ENCODE measurements at regions not wholly inside any gene's neighbourhood (a gene's known extent, or its start where the extent isn't known, plus 50 kb on each side); places are given as distances from the start of the nearest gene placed in this dataset. TPM values are rescaled to one million over a fixed set of nuclear protein-coding genes. Genes with fewer than 3 reads are reported as not detected.
"Not testable (repeated sequence)": the region's sequence is repeated elsewhere in the genome, so short reads cannot be mapped to it uniquely, and the experiment has no call there.

DNA sequence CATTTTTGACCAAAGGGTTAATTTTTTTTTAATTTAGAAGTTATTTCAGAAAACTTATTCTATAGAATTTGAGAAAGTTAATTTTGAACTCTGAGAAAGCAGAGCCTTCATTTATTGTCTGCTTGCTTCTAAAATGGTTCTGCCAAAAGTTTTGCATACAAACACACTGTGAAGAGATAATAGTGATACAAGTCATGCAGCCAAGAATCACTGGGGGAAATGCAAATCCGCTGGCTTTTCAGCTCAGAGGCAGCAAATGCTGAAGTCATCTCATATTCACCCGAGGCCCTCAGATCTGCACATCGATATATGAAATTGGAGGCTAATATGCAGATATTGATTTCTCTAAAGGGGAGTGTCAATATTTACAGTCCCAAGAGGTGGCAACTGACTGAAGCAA is 186.2 kb downstream of the KIT start:
- no peak for DNase-seq

DNA sequence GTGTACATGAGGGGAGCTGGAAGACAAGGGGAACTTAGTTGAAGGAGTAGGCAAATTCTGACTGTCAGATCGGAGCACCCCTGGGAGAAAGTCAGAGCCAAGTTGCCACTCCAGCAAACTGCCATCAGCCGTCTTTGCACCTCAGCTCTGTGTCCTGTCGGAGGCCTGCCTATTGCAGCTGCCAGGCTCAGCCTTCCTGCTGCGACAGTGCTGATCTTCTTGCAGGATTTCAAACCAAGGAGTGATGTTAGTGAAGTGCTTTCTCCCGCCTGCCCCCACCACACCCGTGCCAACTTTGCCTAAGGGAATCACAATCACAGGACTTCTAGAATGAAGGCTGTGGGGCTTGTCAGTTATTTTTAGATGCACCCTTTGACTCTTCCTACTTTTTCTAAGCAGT is 185.3 kb downstream of the KIT start:
- DNase-seq = no peak

DNA sequence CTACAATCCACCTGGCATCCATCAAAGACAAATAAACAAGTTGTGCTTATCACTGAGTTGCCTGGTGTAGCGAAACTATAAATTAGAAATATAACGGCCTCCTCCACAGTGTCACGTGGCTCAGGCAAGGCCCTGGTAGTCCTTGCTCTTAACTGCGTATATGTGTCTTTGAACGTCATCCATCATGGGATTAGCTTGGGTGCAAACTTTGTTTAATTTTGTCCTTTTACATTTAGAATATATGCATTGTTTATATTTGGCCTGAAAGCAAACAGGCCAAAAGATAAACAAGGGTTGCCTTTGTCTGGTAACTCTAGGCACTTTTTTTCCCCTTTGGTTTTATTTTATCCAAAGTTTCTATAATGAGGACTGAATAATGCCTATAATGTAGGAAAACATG is 184.9 kb downstream of the KIT start:
- DNase-seq = no peak

DNA sequence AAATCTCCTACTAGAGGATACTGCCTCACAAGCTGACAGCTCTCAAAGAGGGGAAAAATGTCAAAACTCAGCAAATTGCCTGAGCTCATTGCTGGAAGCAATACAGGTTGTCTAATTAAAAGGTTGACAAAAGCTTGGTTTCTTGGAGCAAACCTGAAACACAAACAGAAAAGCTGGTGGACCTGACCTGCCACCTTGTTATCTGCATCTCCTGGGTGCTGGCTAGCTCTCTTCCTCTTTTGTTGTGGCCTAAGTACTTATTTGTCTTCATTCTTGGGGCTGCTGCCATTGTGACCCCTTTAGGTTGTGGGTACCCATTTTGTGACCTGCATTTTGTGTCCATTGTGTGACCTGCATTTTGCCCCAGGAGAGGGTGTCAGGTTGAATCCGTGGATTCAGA is 184.5 kb downstream of the KIT start:
- no peak for DNase-seq

DNA sequence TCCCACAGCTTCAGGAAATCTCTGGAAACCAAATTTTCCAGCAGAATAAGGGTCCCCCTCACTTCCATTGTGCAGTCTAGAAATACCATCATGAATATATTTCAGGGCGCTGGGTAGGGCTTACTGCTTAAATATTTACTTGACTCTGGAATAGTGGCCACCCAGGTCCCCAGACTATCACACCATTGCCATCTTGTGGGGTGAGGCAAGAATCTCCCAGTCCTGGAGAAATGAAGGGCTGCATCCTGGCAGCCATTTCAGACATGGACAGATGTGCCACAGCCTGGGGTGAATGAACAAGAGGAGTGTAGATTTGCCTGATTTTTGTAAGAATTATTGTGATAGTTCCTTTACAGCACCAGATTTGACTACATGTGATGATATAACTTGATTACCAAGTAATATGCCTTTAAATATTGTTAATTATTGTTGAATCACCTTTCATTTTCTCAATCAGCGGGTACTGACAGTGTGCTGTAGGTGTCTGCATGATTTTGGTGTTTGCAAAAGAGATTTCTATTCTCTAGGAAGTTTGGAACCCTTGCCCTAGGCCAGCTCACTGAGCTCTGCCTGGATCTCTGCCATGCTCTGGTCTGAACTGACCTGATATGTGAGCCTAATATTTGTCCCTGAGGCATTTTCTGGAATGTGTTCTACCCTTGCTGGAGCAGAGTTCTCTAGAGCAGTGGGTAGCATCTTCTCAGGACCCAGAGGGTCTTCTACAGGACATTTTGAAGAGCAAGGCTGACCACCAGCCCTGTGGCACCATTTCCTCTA is 183.4 kb downstream of the KIT start:
- peak; percentile 13 for DNase-seq

DNA sequence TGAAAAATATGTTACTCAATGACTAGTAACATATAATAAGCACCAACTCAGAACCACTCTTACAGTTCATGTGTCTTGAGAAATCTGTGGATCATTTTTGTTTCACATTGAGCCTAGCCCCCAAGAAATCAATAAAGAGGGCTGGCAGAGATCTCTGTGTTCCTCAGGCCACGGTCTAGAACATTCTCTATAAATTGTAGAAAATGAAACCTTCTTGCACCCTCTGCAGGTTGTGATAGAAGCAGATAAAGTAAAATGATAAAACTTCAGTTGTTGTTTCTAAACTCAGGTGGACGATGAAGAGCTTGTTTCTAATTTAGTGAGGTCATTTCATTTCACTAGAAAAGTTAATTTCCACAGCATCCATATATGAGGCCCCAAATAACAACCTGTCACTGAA is 182.7 kb downstream of the KIT start:
- no peak for DNase-seq

DNA sequence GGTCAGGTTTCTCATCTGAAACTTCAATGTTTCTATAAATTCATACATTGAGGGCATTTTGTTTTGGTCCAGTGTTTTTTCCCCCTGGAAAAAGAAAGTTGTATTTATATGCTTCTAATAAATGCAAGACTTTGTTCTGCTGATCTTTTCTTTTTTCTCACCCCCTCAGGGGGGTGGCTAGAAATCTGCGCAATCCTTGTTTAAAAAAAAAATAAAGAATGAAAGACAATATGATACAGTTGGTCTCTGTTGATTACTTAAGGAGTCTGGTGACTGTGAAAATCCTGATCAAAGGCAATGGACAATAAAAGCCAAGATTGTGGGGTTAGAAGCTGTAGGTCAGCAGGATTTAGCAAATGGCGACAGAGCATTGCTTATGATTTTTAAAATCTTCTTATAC is 180.5 kb downstream of the KIT start:
- no peak for DNase-seq

DNA sequence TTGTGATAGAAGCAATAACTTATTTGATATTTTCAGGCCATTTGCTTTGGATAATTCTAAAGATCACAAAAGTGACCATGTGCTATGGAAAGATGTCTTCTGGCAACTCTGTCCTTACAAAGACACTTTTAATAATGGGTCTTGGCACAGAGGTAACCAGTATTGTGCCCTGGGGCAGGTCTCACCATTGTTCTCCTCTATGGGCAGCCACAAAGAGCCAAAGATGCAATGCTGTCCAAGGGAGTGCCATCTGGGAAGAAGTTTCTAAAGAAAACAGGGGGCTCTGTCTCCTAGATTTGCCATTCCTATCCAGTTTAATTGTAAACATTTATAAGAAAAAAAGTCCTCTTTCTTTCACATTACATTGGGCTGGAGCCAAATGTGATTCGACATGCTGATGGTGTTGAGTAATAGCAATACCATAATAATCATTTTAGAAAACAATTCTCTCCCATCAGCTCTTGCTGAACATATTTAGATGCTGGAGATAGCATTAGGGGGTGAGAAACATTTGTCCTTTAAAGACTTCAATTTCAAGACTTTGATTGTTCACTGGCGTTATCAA is 179.9 kb downstream of the KIT start:
- DNase-seq = no peak

DNA sequence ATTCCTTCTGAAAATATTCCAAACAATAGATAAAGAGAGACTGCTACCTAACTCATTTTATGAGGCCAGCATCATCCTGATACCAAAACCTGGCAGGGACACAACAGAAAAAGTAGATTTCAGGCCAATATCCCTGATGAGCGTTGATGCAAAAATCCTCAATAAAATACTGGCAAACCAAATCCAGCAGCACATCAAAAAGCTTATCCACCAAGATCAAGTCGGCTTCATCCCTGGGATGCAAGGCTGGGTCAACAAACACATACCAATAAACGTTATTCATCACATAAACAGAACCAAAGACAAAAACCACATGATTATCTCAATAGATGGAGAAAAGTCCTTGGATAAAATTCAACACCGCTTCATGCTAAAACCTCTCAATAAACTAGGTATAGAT is 170.6 kb downstream of the KIT start:
- DNase-seq = not testable (repeated sequence)

DNA sequence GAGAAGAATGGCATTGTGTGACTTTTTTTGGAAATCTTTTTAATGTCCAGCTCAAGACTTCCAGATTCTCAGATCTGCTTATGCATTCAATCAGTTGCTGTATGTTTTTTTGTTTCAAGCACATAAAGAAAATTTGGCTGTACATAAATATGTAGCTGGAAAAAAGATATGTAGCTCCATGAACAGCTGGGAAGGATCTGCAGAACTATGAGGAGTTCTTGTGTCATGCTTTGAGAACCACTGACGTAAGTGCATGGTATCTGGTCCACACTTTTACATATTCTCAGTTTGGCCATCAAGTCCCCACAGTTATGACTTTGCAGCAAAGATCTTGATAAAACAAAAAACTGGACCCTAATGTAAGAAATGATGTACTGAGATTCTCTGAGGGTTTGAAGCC is 165.9 kb downstream of the KIT start:
- DNase-seq = no peak

DNA sequence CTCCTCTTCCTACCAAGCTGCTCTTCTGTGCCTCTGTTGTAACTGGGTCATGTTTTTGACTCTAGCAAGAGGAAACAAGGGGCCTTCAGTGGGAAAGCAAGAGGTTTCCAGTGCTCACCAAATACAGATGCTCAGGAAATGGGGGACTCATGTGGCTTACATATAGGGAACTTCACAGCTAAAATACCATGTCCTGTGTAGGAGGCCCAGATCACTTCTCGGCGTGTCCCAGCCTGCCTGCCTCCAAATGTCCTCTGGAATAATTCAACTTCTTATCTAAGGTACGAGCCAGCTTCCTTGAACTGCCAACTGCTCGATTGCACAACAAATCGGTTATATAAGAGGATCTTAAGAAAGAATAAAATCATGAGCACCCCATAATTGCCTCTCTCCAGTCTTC is 161.3 kb downstream of the KIT start:
- DNase-seq = no peak

DNA sequence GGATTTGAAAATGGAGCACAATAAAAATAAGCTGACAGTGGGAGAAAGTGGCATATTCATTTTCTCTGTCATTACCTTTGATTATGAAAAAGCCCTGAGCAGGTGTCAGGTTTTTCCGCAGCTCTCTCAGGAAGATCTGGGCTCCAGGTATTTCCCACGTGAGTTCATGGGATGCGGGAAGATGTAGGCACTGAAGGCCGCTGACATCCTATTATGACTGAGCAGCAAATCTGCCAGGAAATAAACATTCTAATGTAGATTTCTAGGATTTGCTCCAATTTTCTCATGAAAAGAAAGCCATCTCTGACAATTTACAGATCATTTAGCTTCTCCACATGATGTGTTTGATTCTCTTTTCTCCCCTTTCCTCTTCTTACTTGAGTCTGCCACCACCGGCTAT is 160.7 kb downstream of the KIT start:
- no peak for DNase-seq

DNA sequence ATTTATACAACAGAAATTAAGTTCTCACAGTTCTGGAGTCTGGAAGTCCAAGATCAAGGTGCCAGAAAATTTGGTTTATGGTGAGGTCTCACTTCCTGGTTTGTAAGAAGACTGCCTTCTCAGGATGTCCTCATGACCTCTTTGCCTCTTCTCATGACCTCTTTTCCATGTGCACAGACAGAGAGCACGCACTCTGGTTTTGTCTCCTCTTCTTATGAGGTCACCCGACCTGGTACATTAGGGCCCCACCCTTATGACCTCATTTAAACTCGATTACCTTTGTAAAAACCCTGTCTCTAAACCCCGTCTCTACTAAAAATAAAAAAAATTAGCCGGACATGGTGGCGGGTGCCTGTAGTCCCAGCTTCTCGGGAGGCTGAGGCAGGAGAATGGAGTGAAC is 155.9 kb downstream of the KIT start:
- no peak for DNase-seq

DNA sequence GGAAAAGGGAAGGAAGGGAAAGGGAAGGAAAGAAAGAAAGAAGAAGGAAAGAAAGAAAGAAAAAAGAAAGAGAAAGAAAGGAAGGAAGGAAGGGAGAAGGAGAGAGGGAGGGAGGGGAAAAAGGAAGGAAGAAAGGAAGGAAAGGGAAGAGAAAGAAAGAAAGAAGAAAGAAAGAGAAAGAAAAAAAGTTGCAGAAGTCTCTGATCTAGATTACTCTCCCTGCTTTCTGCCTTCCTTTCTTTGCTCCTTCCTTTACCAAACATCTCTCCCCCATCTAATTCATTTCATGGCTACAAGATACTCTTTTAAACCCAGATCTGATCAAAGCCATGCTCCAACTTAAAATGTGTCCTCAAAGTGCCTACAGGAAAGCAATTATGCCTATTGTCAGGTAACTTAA is 148.6 kb downstream of the KIT start:
- DNase-seq = no peak

DNA sequence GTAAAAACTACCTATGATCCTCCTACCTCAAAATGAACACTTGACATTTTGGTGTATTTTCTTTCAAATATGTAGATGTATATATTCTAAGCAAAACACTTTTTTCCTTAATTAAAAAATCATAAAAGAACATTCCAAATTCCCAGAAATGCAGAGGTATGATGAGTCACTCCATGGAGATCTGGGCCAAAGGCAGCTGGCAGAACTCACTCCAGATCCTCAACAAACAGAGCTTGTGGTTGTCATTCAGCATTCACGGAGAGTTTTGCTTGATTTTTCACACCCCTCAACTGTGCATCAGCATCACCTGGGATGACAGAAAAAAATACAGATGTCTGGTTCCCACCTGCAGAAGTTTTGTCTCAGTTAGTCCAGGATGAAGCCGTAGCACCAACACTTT is 144.6 kb downstream of the KIT start:
- DNase-seq = no peak

DNA sequence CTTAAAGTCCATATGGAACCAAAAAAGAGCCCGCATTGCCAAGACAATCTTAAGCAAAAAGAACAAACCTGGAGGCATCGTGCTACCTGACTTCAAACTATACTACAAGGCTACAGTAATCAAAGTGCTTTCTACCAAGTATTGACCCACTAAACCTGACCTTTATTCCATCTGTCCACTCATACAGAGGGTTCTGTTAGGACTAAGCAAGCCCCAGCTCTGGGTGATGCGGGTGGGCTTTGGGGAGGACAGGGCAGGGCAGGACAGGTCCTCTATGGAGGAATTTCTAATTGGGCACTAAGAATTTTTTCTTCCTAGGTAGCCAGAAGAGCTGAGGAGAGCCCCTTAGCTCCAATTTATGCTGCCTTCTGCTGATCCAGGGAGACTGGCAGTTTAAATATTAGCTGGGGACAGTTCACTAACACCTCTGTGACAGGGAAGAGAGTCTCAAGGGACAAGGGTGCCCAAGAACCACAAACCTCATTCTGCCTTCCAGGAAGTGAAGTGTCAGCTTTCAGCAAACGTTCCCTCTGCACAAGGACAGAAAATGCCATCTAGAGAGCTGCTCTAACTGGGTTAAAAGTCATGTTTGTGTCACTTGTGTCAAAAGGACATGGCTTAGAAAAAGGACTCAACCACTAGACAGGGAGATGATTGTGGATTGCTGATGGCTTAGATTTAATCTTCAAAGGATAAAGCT is 143.2 kb downstream of the KIT start:
- DNase-seq = no peak

DNA sequence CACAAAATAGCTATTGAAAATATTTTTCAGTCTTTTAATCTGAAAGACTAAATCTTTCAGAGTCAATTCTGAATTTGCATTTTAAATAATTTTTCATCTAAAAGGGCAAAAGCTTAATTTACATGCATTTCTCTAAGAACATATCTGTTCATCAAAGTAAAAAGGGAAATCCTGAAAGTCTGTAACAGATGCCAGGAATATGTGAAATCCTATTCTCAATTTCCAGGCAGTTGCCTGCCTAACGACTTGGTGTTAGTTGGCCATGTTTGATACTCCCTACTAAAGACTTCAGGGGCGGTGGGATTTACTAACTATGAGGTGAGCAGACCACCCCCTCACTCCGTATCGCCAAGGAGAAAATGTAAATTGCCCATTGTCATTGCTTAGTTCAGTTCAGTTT is 136.8 kb downstream of the KIT start:
- no peak for DNase-seq

DNA sequence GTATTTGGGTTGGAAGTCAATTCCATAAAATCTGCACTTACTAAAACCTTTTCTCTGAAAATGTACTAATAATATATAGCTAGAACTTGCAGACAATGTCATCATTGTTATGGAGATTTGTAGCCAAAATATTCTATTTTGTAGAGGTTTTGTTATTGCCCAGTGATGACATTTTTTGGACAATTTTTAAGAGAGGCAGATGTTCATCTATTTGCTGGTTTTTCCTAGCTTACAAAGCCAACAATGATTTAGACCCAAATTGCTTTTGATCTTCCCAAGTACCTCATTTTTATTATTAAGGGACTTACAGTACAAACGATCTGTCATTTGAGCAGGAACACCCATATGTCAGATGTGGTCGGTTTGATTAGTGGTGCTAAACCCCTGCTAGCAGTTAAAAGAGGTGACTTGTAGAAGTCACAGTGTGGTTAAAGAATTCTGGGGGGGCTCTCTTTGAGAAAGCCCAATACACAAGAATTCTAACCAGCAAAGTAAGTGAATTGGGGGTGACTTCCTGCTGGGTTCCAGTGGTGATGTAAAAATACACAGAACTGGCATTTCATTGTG is 136.2 kb downstream of the KIT start:
- DNase-seq = peak; percentile 49

Small RNA genes in the stretch of these regions (small RNA-seq; reads per million reads assigned to genes)
- gene RPL38P3 (ENCODE audit: low replicate concordance) = not detected

Data from skin of body (tissue), 2 donors.